Hematopoietic multipotent progenitor cell treated with erythropoietin and hydrocortisone succinate and interleukin-3 and kit ligand, for 17 days (in vitro differentiated cells): ENCODE measurements at regions not wholly inside any gene's neighbourhood (a gene's known extent, or its start where the extent isn't known, plus 50 kb on each side); places are given as distances from the start of the nearest gene placed in this dataset.

Source experiments
- DNase-seq: peaks from one replicate; pipeline ENCODE4 v3.0.0-alpha.2; 2015; ENCODE audit warnings: low spot score

DNA sequence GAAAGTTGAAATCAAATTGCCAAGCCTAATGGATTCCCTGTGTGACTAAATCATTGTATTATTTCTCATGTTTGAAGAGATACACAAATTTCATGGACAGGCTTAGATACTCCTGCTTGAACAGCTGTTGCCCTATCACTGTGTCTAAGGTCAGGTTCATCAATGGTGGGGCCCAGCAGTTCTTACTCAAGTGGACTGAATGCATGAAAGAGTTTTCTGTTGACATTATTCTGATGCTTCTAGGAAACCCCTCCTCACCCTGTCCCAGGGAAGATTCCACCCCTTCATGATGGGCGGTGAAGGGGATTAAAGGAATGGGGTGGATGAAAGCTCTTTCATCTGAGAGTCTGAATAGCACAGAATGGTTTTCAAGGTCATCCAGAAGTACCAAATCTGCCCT is 148.8 kb downstream of the INO80D start:
- no peak for DNase-seq

DNA sequence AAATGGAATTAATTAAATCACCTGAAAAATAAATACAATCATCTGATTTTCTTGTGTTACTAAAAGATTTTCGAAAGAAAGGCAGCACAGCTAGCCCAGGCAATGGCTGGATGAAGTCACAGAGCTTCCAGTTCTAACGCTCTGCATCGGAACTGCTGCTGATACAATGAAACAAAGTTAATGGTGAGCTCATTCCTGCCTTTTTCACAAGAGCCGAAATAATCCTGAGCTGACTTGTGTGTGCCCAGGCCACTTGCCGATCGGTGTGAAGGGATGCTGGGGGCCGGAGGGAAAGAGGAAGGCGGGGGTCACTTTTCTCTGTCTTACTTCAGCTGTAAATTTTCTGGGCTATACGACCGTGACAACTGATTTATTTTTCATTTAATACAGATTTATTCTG is 149.5 kb downstream of the INO80D start:
- DNase-seq, result no peak

DNA sequence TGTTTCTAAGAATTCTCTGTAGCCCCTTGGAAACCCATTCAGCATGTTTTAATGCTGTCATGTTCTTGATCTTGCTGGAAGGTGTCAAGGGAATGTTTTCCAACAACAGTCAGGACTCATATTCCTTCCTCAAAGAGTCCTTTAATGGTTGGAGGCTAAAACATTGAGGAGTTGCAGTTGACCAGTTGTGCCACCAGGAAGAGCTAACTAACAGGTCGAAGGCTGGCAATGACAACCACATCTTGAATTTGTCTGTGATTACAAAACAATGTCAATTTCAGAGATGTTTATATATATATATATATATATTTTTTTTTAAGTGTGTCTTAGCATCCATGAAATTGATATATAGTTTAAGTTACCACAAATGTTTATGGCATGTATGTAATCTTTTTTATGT is 151.5 kb downstream of the INO80D start:
- DNase-seq, result no peak

DNA sequence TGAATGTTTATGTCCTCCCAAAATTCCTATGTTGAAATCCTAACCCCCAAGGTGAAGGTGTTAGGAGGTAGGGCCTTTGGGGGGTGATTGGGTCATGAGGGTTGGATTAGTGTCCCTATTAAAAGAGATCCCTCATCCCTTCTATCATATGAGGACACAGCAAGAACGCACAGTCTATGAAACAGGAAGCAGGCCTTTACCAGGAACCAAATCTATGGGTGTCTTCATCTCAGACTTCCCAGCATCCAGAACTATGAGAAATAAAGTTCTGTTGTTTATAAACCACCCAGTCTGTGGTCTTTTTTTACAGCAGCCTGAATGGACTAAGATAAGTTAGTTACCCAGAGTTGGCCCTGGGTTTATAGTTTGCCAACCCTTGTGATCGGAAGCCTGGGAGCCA is 153.1 kb downstream of the INO80D start:
- no peak for DNase-seq

DNA sequence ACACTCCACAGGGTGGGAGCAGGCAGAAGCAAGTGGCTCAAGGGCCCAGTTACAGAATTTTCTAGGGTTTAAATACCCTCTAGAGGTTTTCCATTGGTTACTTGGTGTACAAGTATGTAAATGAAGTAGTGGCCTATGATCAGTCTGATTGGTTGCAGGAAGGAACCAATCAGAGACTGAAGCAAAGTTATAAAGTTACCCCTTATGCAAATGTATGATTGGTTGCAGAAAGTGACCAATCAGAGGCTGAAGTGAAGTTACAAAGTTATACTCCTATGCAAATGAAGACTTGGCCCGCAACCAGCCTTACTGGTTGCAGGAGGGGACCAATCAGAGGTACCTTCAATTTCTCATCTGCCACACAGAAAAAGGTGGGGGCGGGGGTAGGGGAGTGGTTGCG is 154.6 kb downstream of the INO80D start:
- DNase-seq, result no peak

DNA sequence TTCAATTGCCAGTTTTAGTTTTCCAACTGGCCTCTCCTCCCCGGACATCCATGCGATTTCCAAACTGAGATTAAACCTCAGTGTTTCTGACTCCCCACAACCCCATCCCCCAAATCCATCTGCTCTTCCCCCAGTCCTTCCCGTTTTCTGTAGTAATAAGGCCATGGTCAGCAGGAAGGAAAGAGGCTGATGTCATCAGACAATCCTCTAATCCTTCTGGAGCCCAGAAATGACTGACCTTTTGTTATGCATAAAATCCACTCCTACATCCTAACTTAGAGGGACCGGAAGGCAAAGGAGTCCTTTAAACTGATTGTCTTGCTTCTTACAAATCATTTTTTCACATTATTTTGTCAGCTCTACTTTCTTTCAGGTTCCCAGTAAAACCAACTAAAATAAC is 155.8 kb downstream of the INO80D start:
- DNase-seq, result no peak

DNA sequence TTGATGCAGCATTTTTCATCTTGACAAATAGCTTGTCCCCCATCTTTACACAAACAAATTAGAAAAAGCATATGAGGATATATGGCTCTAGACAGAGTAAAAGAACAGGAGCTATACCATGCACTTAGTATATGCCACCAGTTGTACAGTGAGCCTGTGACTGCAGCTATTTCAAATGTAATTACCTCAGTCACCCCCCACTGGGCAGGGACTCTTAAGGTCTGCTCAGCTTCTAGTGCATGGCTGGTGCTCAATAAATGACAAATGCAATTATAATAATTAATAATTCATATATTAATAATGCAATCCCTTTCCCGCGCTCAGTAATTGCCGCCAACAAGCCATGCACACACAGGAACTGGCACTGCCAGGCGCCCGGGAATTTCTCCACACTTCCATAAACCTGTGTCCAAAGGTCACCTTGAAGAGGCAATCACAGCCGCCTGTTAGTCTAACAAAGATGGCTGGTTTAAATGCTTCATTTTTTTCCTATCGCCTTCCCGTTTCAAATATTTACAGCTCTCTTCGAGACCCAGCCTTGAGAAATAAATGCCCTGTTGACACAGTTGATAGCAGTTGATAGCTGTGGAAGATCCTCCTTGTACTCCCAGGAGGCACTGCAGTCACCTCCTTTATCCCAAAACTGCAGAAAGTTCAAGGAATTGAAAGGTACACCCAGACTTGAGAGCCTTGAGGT is 156.6 kb downstream of the INO80D start:
- no peak for DNase-seq

DNA sequence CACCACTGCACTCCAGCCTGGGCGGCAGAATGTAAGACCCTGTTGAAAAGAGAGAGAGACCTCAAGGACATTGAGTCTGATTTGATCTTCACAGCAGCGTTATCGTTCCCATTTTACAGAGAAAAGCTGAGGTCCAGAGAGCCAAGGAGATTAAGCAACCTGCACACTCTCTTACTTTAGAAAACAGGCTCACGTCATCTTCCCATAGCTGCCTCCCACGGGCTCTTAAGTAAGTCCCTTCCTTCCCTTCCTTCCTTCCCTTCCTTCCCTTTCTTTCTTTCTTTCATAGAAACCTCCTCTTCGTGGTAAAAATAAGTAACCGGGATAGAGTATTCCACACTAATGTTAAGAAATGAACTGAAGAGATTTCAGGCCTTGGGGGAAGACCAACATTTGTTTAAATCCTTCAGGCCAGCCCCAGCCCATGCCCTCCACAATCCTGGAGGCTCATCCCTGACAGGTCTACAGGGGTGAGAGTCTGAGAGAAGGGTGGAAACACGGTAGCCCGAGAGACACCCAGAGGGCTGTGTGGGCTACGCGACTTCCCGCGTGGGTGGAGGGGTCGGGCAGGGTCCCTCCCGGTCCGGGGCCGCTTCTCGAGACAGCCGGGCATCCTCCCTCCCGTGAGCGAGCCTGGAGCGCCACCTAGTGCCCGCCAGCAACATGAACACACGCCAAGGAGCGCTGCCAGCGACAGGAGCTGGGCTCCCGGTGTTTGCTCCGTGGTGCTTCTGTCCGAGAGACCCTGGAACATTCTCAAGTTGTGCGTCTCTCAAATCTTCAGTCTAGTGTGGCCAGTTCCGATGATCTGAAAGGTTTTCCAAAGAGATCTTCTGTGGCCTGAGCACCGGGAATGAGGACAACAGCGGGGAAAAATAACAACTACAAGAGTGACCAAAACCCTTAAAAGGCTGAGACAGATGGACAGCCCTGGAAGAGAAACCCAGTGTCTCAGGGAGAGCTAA is 160.3 kb downstream of the INO80D start:
- DNase-seq, result peak; percentile 10

DNA sequence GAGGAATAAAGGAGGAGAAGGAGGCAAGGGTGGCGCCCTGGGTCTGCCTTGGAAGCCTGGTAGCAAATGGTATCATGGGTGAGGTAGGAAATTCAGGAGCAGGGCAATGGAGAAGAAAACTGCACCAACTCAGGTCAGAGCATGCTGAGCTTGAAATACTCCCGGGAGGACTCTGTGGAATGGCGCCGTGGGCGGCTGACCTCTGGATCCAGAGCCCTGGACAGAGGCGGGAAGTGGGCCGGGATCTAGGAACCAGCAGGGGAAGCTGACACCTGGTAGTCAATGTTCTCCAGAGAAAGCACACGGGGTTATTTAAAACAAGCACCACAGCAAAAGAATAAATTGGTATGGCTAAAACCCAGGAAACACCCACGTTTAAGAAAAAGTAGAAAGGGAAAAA is 161.3 kb downstream of the INO80D start:
- DNase-seq, result no peak

DNA sequence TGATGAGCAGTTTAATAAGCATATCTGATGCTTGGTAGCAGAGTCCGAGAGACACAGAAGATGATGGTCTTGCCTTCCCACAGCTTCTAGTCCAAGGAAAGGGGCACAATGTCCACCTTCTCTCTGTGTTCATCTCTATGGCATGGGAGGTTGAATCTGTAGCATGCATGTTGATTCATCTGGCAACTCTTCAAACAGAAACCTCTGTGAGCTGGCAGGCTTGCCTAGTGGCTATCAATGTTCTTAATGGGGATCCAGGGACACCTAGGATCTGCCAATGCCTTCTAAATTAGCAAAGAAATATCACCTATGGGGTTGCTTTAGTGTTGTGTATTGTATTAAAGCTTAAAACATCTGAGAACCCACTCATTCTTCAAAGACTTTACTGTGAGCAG is 170.8 kb downstream of the INO80D start:
- DNase-seq, result no peak

DNA sequence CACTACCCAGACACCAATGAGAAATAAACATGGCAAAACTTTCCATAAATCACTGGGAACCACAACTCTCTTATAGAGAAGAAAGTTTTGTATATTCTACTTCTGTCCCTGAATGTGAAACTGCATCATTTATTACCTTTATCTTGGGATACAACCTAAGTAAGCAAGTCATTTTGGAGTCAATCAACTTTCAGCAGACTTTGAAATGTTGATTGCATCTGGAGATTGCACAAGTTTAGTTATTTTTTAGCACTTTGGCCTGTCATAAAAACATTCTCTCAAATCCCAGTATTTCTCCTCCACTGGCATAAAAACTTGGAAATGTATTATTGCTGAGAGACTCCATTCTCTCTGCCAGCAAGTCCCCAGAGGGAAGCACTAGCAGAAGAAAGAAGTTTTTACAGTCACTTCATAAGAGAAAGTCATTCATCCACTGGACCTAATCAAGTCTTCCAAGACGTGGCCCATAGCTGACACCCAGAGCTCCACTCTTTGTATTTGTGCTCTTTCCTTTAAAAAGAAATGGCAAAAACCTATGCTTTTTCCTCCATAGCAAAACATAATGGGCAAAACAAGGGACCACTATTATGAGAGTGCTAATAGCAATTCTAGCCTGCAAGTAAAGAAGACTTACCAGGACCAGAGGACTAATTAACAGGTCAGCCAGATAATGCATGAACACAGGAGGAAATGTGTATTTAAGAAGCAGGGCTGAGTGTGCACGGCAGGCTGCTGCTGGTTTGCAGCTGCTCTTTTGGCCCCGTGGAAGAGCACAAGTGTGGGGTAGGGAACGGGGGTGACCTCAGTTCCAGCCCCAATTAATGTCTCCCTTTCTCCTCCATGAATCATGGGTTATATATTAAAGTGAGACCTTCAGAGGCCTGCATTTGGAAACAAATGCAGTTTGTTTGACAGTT is 171.5 kb downstream of the INO80D start:
- DNase-seq, result no peak

DNA sequence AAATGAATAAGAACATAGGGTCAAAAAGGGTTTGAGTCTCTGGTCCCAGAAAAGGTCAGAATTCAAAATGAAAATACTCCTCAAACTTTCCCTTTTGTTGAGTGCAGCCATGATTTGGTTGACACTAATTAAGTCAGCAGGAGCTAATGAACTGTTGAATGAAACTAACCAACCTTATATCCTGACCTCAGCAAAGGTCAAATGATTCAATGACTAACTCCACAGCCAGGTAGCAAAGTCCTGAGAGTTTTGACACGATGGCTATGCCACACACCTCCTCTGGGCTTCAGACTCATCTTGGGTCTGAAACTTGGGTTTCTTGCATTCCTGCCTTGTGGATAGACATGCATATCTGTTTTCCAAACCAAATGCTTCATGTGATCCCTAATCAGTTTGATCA is 172.3 kb downstream of the INO80D start:
- DNase-seq, result no peak

DNA sequence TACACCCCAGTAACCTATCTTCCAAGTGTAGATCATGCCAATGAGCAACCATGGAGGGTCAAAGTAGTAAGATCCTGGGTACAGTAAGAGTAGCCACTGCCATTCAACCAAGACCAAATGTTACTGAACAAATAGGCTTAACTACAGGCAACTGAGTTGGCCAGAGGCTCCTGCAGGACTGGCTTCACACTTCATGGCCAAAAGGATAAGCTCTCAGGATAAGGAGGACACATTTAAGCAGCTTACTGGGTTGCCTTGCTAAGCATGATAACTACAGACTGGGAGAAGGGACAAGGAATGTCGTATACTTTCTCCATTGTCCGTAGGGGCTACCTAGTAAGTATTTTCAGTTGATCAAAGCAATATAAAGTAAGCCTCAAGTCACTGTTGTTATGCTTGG is 174.7 kb downstream of the INO80D start:
- DNase-seq, result no peak

DNA sequence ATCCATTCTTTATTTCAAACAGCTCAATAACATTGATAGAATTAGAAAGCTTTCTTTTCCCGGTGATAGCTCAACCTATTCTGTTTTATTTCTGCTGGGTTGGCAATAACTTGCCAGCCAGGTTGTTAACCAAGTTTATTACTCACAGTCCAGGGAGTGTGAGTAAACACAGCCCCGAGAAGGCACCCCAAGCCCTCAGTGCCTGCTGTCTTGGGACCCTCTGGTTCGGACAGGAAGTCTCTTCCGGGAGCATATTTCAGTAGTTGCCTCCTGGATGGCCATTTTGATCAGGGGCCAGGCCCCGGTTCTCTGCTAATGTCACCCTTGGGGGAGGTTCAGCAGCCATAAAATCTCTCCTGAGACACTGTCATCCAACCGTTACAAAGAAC is 176.8 kb downstream of the INO80D start:
- DNase-seq, result no peak

DNA sequence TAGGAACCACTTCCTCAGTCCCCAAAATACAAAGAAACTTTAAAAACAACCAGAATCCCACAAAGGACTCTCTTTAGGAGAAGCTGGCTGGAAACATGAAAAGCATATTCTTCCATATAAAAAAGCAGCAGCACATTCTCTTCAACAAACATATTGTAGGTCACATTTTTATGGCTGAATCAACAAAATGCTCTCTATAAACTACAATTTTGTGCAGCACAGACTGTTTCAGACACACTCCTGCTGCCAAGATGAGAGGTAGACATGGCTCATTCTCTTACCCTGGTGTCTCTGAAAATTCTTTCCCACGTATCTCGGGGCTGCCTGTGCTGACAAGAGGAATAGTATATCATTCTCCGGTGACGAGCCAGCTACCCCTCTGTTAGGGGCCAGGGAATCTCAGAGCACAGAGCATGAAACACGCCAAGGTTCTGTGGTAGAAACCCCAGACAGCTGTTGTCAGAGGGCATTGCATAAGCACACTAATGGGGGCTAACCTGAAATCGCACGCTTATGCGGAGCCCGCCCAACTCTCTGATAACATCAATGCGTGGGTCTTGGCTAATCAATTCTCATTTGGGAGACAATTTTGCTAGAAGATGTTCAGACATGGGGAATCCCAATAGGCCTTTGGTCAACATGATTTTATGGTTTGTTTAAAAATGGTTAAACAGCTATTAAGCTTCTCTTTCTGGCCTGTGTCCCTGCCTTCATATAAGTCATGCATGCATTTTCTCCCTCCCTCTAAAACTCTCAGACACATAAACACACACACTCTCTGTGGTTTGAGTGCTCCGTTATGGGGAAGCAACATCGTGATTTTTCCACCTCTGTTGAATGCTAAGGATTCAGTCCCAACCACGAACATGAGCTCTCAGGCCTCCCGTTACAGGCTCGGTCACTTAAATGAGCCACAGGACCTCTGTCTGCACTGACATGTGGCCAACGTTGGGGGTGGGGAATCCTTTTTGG is 177.5 kb downstream of the INO80D start:
- DNase-seq, result no peak

DNA sequence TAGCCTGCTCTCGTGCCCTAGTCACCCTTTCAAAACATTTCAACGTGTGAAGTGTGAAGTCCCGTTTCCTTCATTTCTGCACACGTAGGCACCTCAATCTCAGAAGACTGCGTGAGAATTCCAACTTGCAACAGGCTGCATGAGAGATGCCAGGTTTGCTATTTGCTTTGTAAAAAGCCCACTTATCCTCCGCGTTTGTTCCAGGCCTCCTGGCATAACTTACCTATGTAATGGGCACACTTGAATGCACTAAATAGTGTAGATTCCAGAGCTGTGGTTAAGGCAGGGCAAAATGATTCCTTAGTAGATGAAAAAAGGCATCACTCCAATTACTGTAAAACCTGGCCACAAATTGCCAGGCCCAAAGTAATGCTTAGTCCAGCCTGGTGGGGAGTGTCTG is 179.6 kb downstream of the INO80D start:
- DNase-seq, result no peak

DNA sequence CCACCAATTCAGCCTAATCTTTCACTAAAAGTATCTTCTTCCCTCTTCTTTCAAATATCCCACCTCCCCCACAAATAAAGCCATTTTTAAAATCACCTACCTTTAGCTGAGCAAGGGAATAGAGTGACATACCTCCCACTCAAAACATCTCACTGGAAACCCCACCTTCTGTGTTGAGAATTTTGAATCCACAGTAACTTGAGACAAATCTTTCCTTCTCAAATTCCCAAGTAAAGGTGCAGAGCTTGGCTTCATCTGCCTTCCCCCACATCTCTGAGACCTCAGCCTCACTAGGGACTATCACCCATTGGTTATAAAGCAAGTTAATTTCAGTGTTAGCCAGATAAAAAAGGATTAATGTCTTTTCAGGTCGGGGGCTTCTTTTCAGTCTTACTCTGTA is 180.4 kb downstream of the INO80D start:
- DNase-seq, result no peak

DNA sequence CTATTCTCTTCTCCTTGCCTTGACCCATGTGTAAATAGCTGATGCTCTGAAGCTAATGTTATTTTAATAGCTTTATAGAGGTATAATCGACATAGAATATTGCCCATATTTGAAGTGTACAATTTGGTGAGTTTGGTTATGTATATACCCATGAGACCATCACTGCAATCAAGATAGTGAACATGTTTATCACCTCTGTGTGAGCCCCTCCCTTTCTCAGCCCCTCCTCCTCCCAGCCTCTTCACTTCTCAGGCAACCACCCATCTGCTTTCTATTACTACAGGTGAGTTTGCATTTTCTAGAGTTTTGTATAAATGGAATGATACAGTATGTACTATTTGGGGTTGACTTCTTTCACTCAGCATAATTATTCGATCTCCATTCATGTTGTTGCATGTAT is 181.1 kb downstream of the INO80D start:
- no peak for DNase-seq

DNA sequence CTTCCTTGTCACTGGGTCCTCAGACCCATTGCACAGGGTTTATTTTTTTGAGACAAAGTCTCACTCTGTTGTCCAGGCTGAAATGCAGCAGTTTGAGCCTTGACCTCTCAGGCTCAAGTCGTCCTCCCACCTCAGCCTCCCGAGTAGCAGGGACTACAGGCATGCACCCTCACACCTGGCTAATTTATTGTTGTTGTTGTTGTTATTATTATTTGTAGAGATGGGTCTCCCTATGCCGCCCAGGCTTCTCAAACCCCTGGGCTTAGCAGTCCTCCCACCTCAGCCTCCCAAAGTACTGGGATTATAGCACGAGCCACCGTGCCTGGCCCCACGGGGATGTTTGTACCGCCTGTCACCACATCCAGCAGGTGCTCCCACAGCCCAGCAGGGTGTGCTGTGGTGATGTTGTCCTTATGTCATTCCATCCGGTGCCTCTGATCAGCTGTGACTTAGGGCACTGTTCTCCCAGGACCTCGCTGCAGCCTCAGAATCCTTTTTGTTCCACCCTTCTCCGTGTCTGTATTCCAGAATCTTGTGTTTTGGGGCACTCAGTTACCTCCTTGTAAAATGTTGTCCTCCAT is 182.3 kb downstream of the INO80D start:
- DNase-seq, result peak; percentile 8

DNA sequence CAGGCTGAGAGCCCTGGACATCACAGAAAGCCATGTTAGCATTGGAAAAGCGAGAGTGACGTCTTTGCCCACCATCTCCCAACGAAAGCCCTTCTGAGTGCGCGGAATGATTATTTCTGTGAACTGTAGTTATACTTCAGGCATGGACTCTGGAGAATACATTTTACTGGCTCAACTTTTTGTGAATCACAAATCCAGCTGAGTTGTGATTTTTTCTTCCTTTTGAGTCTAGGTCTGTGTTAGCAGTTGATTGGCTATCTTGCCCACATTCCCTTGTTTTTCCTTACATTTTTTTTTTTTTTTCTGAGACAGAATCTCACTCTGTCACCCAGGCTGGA is 183.1 kb downstream of the INO80D start:
- no peak for DNase-seq
